IMR-90 (cell line): ENCODE measurements at regions not wholly inside any gene's neighbourhood (a gene's known extent, or its start where the extent isn't known, plus 50 kb on each side); places are given as distances from the start of the nearest gene placed in this dataset.

Source experiments
- ATAC-seq: fragments of 200-7000 bp; cut with Tn5 transposase; 2 replicates; pipeline ENCODE4 v1.9.1; 2020; ENCODE audit warnings: low read depth, mild to moderate bottlenecking, moderate library complexity
- BruUV-seq: library from RNA; stranded (reverse); fragments of 400-500 nt; replicated peaks from 2 replicates; lab custom pipeline; 2021; lab: Mats Ljungman, UMichigan
- CTCF ChIA-PET: fragments of 300-600 bp; formaldehyde crosslinking; extraction: SDS; loops from one replicate; lab custom pipeline; 2021; ENCODE audit warnings: antibody characterized with exemption; lab: Yijun Ruan, JAX
- POLR2A ChIA-PET: fragments of 300-600 bp; sonication (Branson Sonifier 250); formaldehyde crosslinking; loops from one replicate; lab custom pipeline; 2022; ENCODE audit warnings: antibody characterized with exemption; ENCODE audit not compliant: unreplicated experiment; lab: Charles Lee
- DNase-seq: peaks from one replicate; pipeline ENCODE4 v3.0.0; 2013
- H2AFZ ChIP-seq: replicated peaks from 2 replicates; pipeline ENCODE3; 2013; ENCODE audit warnings: low read length, mild to moderate bottlenecking; ENCODE audit not compliant: poor library complexity
- H2AK5ac ChIP-seq: 2 replicates; pipeline ENCODE4 v1.6.1; 2013; ENCODE audit warnings: low read depth, low read length, inconsistent platforms
- H2AK9ac ChIP-seq: replicated peaks from 2 replicates; pipeline ENCODE3; 2013; ENCODE audit warnings: mild to moderate bottlenecking, low read depth, low read length, moderate library complexity; ENCODE audit not compliant: poor library complexity
- H2BK120ac ChIP-seq: 2 replicates; pipeline ENCODE4 v1.6.1; 2013; ENCODE audit warnings: low read depth, low read length, inconsistent platforms
- H2BK15ac ChIP-seq: 3 replicates; pipeline ENCODE4 v1.6.1; 2013; ENCODE audit warnings: low read depth, low read length, inconsistent platforms
- H2BK20ac ChIP-seq: 2 replicates; pipeline ENCODE4 v1.6.1; 2013; ENCODE audit warnings: low read depth, mild to moderate bottlenecking, inconsistent platforms, low read length, moderate library complexity
- H2BK5ac ChIP-seq: 2 replicates; pipeline ENCODE4 v1.6.1; 2013; ENCODE audit warnings: mild to moderate bottlenecking, low read depth, low read length, inconsistent platforms; ENCODE audit not compliant: poor library complexity, severe bottlenecking
- H3K14ac ChIP-seq: replicated peaks from 2 replicates; pipeline ENCODE4 v1.6.1; 2013; ENCODE audit warnings: low read depth, low read length, inconsistent platforms
- H3K18ac ChIP-seq: 2 replicates; pipeline ENCODE4 v1.6.1; 2013; ENCODE audit warnings: low read depth, low read length, control low read depth
- H3K23ac ChIP-seq: 2 replicates; pipeline ENCODE4 v1.6.1; 2013; ENCODE audit warnings: low read depth, low read length, inconsistent platforms
- H3K27ac ChIP-seq: 2 replicates; pipeline ENCODE4 v1.5.1; 2013; ENCODE audit warnings: mild to moderate bottlenecking, control low read depth, low read length; ENCODE audit not compliant: insufficient read depth
- H3K27me3 ChIP-seq: 2 replicates; pipeline ENCODE4 v1.6.1; 2013; ENCODE audit warnings: low read length; ENCODE audit not compliant: control insufficient read depth, insufficient read depth
- H3K36me3 ChIP-seq: 2 replicates; pipeline ENCODE4 v1.6.1; 2013; ENCODE audit warnings: low read length, mixed read lengths; ENCODE audit not compliant: control insufficient read depth, insufficient read depth
- H3K4ac ChIP-seq: 2 replicates; pipeline ENCODE4 v1.6.1; 2013; ENCODE audit warnings: low read depth, low read length, inconsistent platforms
- H3K4me1 ChIP-seq: 2 replicates; pipeline ENCODE4 v1.6.1; 2013; ENCODE audit warnings: low read length, mixed read lengths; ENCODE audit not compliant: control insufficient read depth, insufficient read depth
- H3K4me2 ChIP-seq: 2 replicates; pipeline ENCODE4 v1.6.1; 2013; ENCODE audit warnings: low read depth, mild to moderate bottlenecking, control low read depth, low read length, moderate library complexity
- H3K4me3 ChIP-seq: 2 replicates; pipeline ENCODE4 v1.5.1; 2013; ENCODE audit warnings: low read depth, mild to moderate bottlenecking, control low read depth, low read length, moderate library complexity; ENCODE audit not compliant: insufficient read depth
- H3K56ac ChIP-seq: 2 replicates; pipeline ENCODE4 v1.6.1; 2013; ENCODE audit warnings: low read length, inconsistent platforms; ENCODE audit not compliant: insufficient read depth; ENCODE audit errors: extremely low read depth
- H3K79me1 ChIP-seq, 2 experiments: 2 replicates each; pipeline ENCODE4 v1.6.1; 2013; ENCODE audit warnings: low read length in 2 of 2, inconsistent platforms in 1 of 2, low read depth in 1 of 2
- H3K9ac ChIP-seq: 2 replicates; pipeline ENCODE4 v1.6.1; 2013; ENCODE audit warnings: low read depth, low read length, control low read depth
- H3K9me1 ChIP-seq: 2 replicates; pipeline ENCODE4 v1.6.1; 2013; ENCODE audit warnings: low read length, inconsistent platforms; ENCODE audit not compliant: insufficient read depth
- H3K9me3 ChIP-seq: 2 replicates; pipeline ENCODE4 v1.6.1; 2013; ENCODE audit warnings: low read length; ENCODE audit not compliant: control insufficient read depth, insufficient read depth
- H4K20me1 ChIP-seq: 2 replicates; pipeline ENCODE4 v1.6.1; 2013; ENCODE audit warnings: low read length, inconsistent platforms; ENCODE audit not compliant: insufficient read depth
- H4K5ac ChIP-seq: 2 replicates; pipeline ENCODE4 v1.6.1; 2013; ENCODE audit warnings: mild to moderate bottlenecking, low read depth, low read length, control low read depth
- H4K8ac ChIP-seq, 2 experiments: 2 replicates each; pipeline ENCODE4 v1.6.1; 2013; ENCODE audit warnings: low read depth in 2 of 2, low read length in 2 of 2, control low read depth in 1 of 2, inconsistent platforms in 1 of 2
- H4K91ac ChIP-seq: 2 replicates; pipeline ENCODE4 v1.6.1; 2013; ENCODE audit warnings: low read depth, low read length, inconsistent platforms; ENCODE audit not compliant: insufficient read depth
- BHLHE40 ChIP-seq: fragments of 150-350 bp; IDR thresholded peaks from 2 replicates; pipeline ENCODE4 v1.6.1; 2016; ENCODE audit warnings: mild to moderate bottlenecking, low read depth, low read length
- CEBPB ChIP-seq: IDR thresholded peaks from 2 replicates; pipeline ENCODE4 v1.6.1; 2012; ENCODE audit warnings: low read depth, low read length, improper control_type of control experiment
- CHD1 ChIP-seq: IDR thresholded peaks from 2 replicates; pipeline ENCODE4 v1.6.1; 2012; ENCODE audit warnings: low read depth, low read length, improper control_type of control experiment
- FOS ChIP-seq: fragments of 150-350 bp; IDR thresholded peaks from 2 replicates; pipeline ENCODE4 v1.6.1; 2016; ENCODE audit warnings: low read depth, low read length
- MAFK ChIP-seq: IDR thresholded peaks from 2 replicates; pipeline ENCODE4 v1.6.1; 2012; ENCODE audit warnings: low read depth, low read length, improper control_type of control experiment
- MAZ ChIP-seq: IDR thresholded peaks from 2 replicates; pipeline ENCODE4 v1.6.1; 2012; ENCODE audit warnings: low read depth, mild to moderate bottlenecking, low read length, improper control_type of control experiment, moderate library complexity, borderline replicate concordance
- MXI1 ChIP-seq: IDR thresholded peaks from 2 replicates; pipeline ENCODE4 v1.6.1; 2012; ENCODE audit warnings: low read depth, mild to moderate bottlenecking, low read length, moderate library complexity, borderline replicate concordance
- NFE2L2 ChIP-seq: fragments of 150-350 bp; IDR thresholded peaks from 2 replicates; pipeline ENCODE4 v1.6.1; 2016; ENCODE audit warnings: low read depth, mild to moderate bottlenecking, low read length
- POLR2A ChIP-seq: IDR thresholded peaks from 2 replicates; pipeline ENCODE4 v1.6.1; 2012; ENCODE audit warnings: mild to moderate bottlenecking, low read depth, low read length
- RAD21 ChIP-seq: IDR thresholded peaks from 2 replicates; pipeline ENCODE4 v1.6.1; 2012; ENCODE audit warnings: low read length, improper control_type of control experiment
- RCOR1 ChIP-seq: IDR thresholded peaks from 2 replicates; pipeline ENCODE4 v1.6.1; 2012; ENCODE audit warnings: mild to moderate bottlenecking, low read length, improper control_type of control experiment; ENCODE audit not compliant: insufficient replicate concordance
- RFX5 ChIP-seq: IDR thresholded peaks from 2 replicates; pipeline ENCODE4 v1.8.0; 2012; ENCODE audit warnings: low read depth, mild to moderate bottlenecking, low read length, moderate library complexity
- SMC3 ChIP-seq: fragments of 150-350 bp; IDR thresholded peaks from 2 replicates; pipeline ENCODE4 v1.6.1; 2016; ENCODE audit warnings: low read depth, mild to moderate bottlenecking, antibody characterized with exemption, low read length, moderate library complexity
- WGBS, 2 experiments: methylation state at CpG; one replicate each; pipeline versions ENCODE4 v1.1.5 to v1.1.7; 2013; ENCODE audit warnings: missing lambda C conversion rate in 2 of 2; ENCODE audit not compliant: insufficient read length in 1 of 2; ENCODE audit errors: extremely low coverage in 2 of 2; 5-methylcytosine and 5-hydroxymethylcytosine counted together
- dilution Hi-C: fragments of 300-500 bp; cut with HindIII; formaldehyde crosslinking; loops from one replicate; pipeline ENCODE4 v1.14.3; 2018; ENCODE audit warnings: low sequenced_read_pairs; ENCODE audit not compliant: unreplicated experiment
- in situ Hi-C: fragments of 300-500 bp; cut with MboI; formaldehyde crosslinking; loops from 3 replicates; pipeline ENCODE4 v1.14.3; 2019; ENCODE audit warnings: low sequenced_read_pairs, inconsistent platforms, mixed read lengths
- intact Hi-C: fragments of 100-400 bp; cut with micrococcal nuclease; formaldehyde crosslinking; loops from 2 replicates; pipeline ENCODE4 v1.10.0; 2022
- TF ChIP-seq, protein P1 (sequence below): fragments of 150-350 bp; IDR thresholded peaks from 2 replicates; pipeline ENCODE4 v1.6.1; 2016; ENCODE audit warnings: low read depth, mild to moderate bottlenecking, low read length, moderate library complexity, borderline replicate concordance
- TF ChIP-seq, protein P2 (sequence below): conservative IDR thresholded peaks from 2 replicates; pipeline ENCODE4 v1.5.1; 2012; ENCODE audit warnings: mild to moderate bottlenecking, low read depth, low read length, improper control_type of control experiment
- TF ChIP-seq, protein P3 (sequence below): fragments of 150-350 bp; IDR thresholded peaks from 2 replicates; pipeline ENCODE4 v1.6.1; 2017; ENCODE audit warnings: mild to moderate bottlenecking, antibody characterized with exemption, low read length, low read depth

DNA sequence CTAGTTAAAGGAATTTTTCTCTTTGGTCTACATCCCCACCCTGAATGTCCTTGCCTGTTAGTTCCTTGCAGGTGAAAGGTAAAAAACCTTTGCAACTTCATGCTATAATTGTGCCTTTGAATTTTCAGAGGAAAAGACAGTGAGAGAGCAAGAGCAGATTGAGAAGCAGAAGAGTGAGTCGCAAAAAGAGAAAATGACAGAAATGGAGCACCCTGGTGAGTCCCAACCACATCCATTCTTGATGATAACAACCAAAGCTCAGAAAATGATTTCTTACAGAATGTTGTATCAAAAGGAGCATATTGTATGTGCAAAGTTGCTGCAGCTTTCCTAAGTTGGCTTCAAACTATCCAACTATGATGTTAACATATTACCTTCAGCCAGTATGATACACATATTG, 165.2 kb upstream of the CENPW start:
- no peak overlapping the region for H2BK120ac ChIP-seq
- no peak overlapping the region for H2AK9ac ChIP-seq
- H3K9ac ChIP-seq = no peak overlapping the region
- ATAC-seq (no peak), DNase-seq (no peak)
- no peak overlapping the region for H2BK15ac ChIP-seq
- CTCF ChIA-PET = interaction anchor here (1.0 kb wide), 1 partner anchor 15 kb away, joined by 3 read pairs; no protein-coding TSS in a partner anchor
- H4K91ac ChIP-seq = no peak overlapping the region
- no CpG with 5 or more reads among the region's 1 CpG for WGBS, 2 experiments
- no peak overlapping the region for H3K14ac ChIP-seq
- H4K20me1 ChIP-seq = no peaks in the 10 kb centered on the region
- no TSS peak for BruUV-seq
- in situ Hi-C loops = loop anchor here (10.0 kb wide), 1 partner anchor 140 kb away; no protein-coding TSS in a partner anchor
- H4K5ac ChIP-seq = no peak overlapping the region
- no peak for TF ChIP-seq POLR2A
- TF ChIP-seq MAZ = no peak
- no peak for TF ChIP-seq CEBPB
- TF ChIP-seq SMC3 = no peak
- no peak for TF ChIP-seq RFX5
- TF ChIP-seq BHLHE40 = no peak
- TF ChIP-seq RAD21 = no peak
- no peak for TF ChIP-seq MAFK
- no peak for TF ChIP-seq RCOR1
- TF ChIP-seq CHD1 = no peak
- TF ChIP-seq, protein P1, sequence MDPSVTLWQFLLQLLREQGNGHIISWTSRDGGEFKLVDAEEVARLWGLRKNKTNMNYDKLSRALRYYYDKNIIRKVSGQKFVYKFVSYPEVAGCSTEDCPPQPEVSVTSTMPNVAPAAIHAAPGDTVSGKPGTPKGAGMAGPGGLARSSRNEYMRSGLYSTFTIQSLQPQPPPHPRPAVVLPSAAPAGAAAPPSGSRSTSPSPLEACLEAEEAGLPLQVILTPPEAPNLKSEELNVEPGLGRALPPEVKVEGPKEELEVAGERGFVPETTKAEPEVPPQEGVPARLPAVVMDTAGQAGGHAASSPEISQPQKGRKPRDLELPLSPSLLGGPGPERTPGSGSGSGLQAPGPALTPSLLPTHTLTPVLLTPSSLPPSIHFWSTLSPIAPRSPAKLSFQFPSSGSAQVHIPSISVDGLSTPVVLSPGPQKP = no peak
- TF ChIP-seq, protein P2, sequence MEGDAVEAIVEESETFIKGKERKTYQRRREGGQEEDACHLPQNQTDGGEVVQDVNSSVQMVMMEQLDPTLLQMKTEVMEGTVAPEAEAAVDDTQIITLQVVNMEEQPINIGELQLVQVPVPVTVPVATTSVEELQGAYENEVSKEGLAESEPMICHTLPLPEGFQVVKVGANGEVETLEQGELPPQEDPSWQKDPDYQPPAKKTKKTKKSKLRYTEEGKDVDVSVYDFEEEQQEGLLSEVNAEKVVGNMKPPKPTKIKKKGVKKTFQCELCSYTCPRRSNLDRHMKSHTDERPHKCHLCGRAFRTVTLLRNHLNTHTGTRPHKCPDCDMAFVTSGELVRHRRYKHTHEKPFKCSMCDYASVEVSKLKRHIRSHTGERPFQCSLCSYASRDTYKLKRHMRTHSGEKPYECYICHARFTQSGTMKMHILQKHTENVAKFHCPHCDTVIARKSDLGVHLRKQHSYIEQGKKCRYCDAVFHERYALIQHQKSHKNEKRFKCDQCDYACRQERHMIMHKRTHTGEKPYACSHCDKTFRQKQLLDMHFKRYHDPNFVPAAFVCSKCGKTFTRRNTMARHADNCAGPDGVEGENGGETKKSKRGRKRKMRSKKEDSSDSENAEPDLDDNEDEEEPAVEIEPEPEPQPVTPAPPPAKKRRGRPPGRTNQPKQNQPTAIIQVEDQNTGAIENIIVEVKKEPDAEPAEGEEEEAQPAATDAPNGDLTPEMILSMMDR = no peak
- no peak for TF ChIP-seq FOS
- TF ChIP-seq NFE2L2 = no peak
- no peak for TF ChIP-seq MXI1
- TF ChIP-seq, protein P3, sequence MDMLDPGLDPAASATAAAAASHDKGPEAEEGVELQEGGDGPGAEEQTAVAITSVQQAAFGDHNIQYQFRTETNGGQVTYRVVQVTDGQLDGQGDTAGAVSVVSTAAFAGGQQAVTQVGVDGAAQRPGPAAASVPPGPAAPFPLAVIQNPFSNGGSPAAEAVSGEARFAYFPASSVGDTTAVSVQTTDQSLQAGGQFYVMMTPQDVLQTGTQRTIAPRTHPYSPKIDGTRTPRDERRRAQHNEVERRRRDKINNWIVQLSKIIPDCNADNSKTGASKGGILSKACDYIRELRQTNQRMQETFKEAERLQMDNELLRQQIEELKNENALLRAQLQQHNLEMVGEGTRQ = no peak
- peaks cover 14% of the 10 kb centered on the region for H3K27me3 ChIP-seq
- H2BK20ac ChIP-seq = no peak overlapping the region
- no peaks in the 10 kb centered on the region for H3K9me3 ChIP-seq
- POLR2A ChIA-PET = no interaction called here
- H3K4me3 ChIP-seq = no peak overlapping the region
- intact Hi-C loops = loop anchor here (5.0 to 10.0 kb wide), 2 partner anchors 488 to 950 kb away; no protein-coding TSS in a partner anchor
- H4K8ac ChIP-seq = no peak overlapping the region
- dilution Hi-C loops = no loop called here
- H3K79me1 ChIP-seq = no peaks in the 10 kb centered on the region
- no peak overlapping the region for H2AFZ ChIP-seq
- H3K23ac ChIP-seq = no peak overlapping the region
- H2BK5ac ChIP-seq = no peak overlapping the region
- H3K9me1 ChIP-seq = no peaks in the 10 kb centered on the region
- H3K4me2 ChIP-seq = no peak overlapping the region
- H3K18ac ChIP-seq = no peak overlapping the region
- no peaks in the 10 kb centered on the region for H3K4me1 ChIP-seq
- H2AK5ac ChIP-seq = no peak overlapping the region
- no peak overlapping the region for H3K4ac ChIP-seq
- H3K27ac ChIP-seq = no peak overlapping the region
- H3K56ac ChIP-seq = no peak overlapping the region
- H3K36me3 ChIP-seq = no peaks in the 10 kb centered on the region
